ENCODE measurements at regions not wholly inside any gene's neighbourhood (a gene's known extent, or its start where the extent isn't known, plus 50 kb on each side); places are given as distances from the start of the nearest gene placed in this dataset.

DNA sequence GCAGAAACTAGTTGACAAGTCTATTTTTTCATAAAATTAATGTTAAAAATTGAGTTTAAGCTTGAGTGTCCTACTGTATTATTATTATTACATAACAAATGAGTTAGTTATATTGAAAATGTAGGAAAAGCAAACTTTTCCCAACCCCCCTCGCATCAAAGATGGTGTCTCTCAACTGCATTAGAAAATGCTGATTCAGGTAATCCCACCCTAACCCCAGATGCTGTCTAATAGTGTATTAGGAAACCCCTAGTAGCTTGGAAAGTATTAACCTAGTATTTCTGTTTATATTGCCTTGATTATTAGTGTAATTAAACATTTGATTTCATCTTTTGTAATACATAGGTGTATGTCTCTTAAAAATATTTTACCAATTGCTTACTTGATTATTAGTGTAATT lies 1120.3 kb downstream of the MRPL39 start:
- TF ChIP-seq, protein P1, sequence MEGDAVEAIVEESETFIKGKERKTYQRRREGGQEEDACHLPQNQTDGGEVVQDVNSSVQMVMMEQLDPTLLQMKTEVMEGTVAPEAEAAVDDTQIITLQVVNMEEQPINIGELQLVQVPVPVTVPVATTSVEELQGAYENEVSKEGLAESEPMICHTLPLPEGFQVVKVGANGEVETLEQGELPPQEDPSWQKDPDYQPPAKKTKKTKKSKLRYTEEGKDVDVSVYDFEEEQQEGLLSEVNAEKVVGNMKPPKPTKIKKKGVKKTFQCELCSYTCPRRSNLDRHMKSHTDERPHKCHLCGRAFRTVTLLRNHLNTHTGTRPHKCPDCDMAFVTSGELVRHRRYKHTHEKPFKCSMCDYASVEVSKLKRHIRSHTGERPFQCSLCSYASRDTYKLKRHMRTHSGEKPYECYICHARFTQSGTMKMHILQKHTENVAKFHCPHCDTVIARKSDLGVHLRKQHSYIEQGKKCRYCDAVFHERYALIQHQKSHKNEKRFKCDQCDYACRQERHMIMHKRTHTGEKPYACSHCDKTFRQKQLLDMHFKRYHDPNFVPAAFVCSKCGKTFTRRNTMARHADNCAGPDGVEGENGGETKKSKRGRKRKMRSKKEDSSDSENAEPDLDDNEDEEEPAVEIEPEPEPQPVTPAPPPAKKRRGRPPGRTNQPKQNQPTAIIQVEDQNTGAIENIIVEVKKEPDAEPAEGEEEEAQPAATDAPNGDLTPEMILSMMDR (IDR thresholded peaks at IDR 0.05; ENCODE audit: extremely low read depth in 1 of 2, insufficient read depth in 1 of 2, low read depth in 1 of 2, low read length in 2 of 2) = no peak
- TF ChIP-seq EZH2 (IDR thresholded peaks at IDR 0.05; ENCODE audit: borderline replicate concordance, low read depth, low read length, severe bottlenecking) = no peak

Measured in endothelial cell of umbilical vein (primary cell).